Bronchial epithelial cell (primary cell): ENCODE measurements at regions not wholly inside any gene's neighbourhood (a gene's known extent, or its start where the extent isn't known, plus 50 kb on each side); places are given as distances from the start of the nearest gene placed in this dataset.

Experiments
- DNase-seq: peaks from one replicate; pipeline ENCODE4 v3.0.0-alpha.2; 2010; ENCODE audit warnings: low read depth
- FAIRE-seq: peaks from 2 replicates; lab custom pipeline; 2011; peaks lifted over from hg19 to GRCh38; lab: Jason Lieb, UNC
- H3K27me3 ChIP-seq: 2 replicates; pipeline ENCODE4 v1.5.1; 2011; ENCODE audit warnings: low read length; ENCODE audit not compliant: control insufficient read depth, insufficient read depth
- H3K36me3 ChIP-seq: 2 replicates; pipeline ENCODE4 v1.5.1; 2011; ENCODE audit warnings: low read length; ENCODE audit not compliant: control insufficient read depth, insufficient read depth
- H3K4me3 ChIP-seq: 2 replicates; pipeline ENCODE4 v1.5.1; 2011; ENCODE audit warnings: mild to moderate bottlenecking, low read depth, low read length, control low read depth
- TF ChIP-seq, protein P1 (sequence below): IDR thresholded peaks from 2 replicates; pipeline ENCODE4 v1.5.1; 2011; ENCODE audit warnings: mild to moderate bottlenecking, moderate library complexity, low read length, control low read depth, inconsistent platforms; ENCODE audit not compliant: insufficient read depth, severe bottlenecking

DNA sequence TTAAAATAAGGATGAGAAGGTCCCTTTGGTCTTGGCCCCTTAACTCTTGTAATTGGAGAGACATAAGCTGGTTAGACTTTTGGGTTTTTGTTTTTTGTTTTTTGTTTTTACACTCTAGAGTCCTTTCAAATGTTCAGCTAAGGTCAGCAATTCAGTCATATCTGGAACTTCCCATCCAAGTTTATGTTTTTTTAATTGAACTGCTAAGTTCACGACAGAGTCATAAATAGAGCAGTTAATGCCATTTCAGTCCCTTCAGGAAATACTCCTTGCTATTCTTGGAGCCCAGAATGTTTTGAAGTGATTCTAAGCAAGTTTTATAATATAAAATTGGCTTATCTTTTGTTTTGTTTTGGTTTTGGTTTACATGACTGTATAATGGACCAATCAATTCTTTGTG is 329.4 kb upstream of the PABPC4L start:
- no peak overlapping the region for H3K4me3 ChIP-seq
- TF ChIP-seq, protein P1, sequence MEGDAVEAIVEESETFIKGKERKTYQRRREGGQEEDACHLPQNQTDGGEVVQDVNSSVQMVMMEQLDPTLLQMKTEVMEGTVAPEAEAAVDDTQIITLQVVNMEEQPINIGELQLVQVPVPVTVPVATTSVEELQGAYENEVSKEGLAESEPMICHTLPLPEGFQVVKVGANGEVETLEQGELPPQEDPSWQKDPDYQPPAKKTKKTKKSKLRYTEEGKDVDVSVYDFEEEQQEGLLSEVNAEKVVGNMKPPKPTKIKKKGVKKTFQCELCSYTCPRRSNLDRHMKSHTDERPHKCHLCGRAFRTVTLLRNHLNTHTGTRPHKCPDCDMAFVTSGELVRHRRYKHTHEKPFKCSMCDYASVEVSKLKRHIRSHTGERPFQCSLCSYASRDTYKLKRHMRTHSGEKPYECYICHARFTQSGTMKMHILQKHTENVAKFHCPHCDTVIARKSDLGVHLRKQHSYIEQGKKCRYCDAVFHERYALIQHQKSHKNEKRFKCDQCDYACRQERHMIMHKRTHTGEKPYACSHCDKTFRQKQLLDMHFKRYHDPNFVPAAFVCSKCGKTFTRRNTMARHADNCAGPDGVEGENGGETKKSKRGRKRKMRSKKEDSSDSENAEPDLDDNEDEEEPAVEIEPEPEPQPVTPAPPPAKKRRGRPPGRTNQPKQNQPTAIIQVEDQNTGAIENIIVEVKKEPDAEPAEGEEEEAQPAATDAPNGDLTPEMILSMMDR, result no peak
- no peaks in the 10 kb centered on the region for H3K36me3 ChIP-seq
- FAIRE-seq (no peak), DNase-seq (no peak)
- no peaks in the 10 kb centered on the region for H3K27me3 ChIP-seq

DNA sequence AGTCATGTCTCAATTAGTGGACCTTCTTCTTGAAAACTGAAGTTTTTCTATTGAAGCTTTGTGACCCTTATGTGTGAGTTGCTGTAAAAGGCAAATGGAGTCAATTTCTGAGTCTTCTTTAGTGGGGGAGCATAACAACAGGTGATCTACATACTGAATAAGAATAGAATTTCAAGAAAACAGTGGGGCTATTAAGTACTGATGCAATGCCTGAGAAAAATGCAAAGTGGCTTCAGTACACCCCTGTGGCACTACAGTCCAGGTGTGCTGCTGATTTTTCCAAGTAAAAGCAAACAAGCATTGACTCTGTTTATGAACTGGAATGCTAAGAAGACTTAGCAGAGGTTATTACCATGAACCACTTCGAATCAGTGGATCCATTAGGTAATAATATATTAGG is 328.0 kb upstream of the PABPC4L start:
- H3K4me3 ChIP-seq, result no peak overlapping the region
- DNase-seq (no peak), FAIRE-seq (no peak)
- no peaks in the 10 kb centered on the region for H3K27me3 ChIP-seq
- TF ChIP-seq, protein P1, result no peak
- no peaks in the 10 kb centered on the region for H3K36me3 ChIP-seq

DNA sequence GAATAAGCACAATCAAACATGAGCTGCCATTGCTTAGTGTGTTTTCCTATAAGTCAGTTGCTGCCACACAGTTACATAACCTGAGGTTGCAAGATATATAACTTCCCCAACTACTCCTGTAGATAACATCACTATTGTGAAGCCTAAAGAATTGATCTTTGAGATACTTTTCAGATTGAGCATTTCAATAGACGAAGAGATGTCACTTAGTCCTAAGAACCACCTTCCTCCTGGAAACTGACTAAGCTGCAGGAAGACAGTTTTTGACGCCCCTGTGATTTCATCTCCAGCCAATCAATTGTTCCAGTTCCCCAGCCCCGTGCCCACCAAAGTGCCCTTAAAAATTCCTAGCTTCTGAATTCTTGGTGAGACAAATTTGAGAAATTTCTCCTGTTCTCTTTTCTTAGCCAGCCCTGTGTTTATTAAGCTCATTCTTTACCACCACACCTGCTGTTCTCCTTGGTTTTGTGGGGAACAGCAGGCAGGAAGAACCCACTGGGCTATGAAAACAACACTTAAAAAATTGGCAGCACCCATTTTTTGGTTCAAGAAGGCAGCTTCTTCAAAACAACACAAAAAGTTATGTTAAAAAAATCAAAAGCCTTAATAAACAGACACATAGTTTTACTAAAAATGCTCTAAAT is 317.1 kb upstream of the PABPC4L start:
- H3K27me3 ChIP-seq, result no peaks in the 10 kb centered on the region
- TF ChIP-seq, protein P1, result no peak
- DNase-seq (no peak), FAIRE-seq (peak; percentile 23)
- H3K4me3 ChIP-seq, result no peak overlapping the region
- H3K36me3 ChIP-seq, result no peaks in the 10 kb centered on the region

DNA sequence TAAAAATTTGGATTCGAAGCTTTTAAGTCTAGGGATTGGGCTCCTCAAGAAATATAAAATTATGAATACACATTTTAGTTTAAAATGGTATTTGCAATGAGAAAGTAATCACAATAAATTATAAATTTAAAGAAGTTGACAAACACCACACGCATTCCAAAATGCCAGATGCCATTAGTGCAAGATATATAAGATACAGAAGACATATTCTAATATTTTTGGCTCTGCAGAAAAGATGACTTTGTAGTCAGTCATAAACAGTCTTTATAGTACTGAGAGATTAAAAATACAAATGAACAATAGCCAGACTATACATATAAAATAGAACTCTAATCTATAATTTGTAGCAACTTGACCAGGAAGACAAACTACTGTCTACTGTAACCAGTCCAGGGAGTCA is 309.0 kb upstream of the PABPC4L start:
- DNase-seq (no peak), FAIRE-seq (no peak)
- no peak overlapping the region for H3K4me3 ChIP-seq
- no peaks in the 10 kb centered on the region for H3K27me3 ChIP-seq
- no peaks in the 10 kb centered on the region for H3K36me3 ChIP-seq
- TF ChIP-seq, protein P1, result no peak

DNA sequence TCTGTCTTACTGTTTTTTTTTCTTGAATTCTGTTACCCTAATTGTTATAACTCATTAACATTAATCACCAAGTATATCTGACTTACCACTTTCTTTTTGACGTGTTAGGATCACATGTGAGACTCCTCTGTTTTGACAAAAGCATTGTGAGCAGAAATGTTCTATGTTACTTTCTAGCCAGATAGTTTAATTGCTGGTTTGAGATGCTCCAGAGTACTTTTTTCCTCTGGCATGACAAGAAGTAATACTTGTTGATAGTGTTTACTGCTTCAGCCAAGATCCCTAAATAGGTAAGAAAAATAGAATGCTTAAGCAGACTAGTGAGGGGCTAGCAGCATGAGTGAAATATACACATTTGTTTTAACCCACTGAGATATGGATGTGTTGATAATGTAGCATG is 303.9 kb upstream of the PABPC4L start:
- H3K27me3 ChIP-seq, result no peaks in the 10 kb centered on the region
- no peak for FAIRE-seq
- no peaks in the 10 kb centered on the region for H3K36me3 ChIP-seq
- TF ChIP-seq, protein P1, result no peak
- no peak overlapping the region for H3K4me3 ChIP-seq
- no peak for DNase-seq
